Colonic mucosa (tissue), 4 donors: ENCODE measurements at regions not wholly inside any gene's neighbourhood (a gene's known extent, or its start where the extent isn't known, plus 50 kb on each side); places are given as distances from the start of the nearest gene placed in this dataset.

ENCODE experiments used
- DNase-seq: peaks from one replicate; pipeline ENCODE4 v3.0.0-alpha.2; 2020
- H3K27ac ChIP-seq: fragments of 200-600 bp; one replicate; pipeline ENCODE4 v1.8.0; 2021
- H3K27me3 ChIP-seq: fragments of 200-600 bp; one replicate; pipeline ENCODE4 v1.8.0; 2021
- H3K36me3 ChIP-seq: fragments of 200-600 bp; one replicate; pipeline ENCODE4 v1.8.0; 2021
- H3K4me1 ChIP-seq: fragments of 200-600 bp; one replicate; pipeline ENCODE4 v1.8.0; 2021; ENCODE audit warnings: mild to moderate bottlenecking
- H3K4me3 ChIP-seq: fragments of 200-600 bp; one replicate; pipeline ENCODE4 v1.8.0; 2021
- H3K9ac ChIP-seq, 2 donors: one replicate each; pipeline ENCODE4 v1.7.0; 2013; ENCODE audit warnings: control low read depth in 2 of 2, low read depth in 2 of 2, low read length in 2 of 2
- H3K9me3 ChIP-seq: fragments of 200-600 bp; one replicate; pipeline ENCODE4 v1.8.0; 2021
- CTCF ChIP-seq: fragments of 200-600 bp; IDR thresholded peaks from one replicate; pipeline ENCODE4 v1.8.0; 2022; ENCODE audit warnings: antibody characterized with exemption, mild to moderate bottlenecking
- intact Hi-C: fragments of 100-400 bp; cut with DNase I; formaldehyde crosslinking; loops from one replicate; pipeline ENCODE4 v1.14.1; 2022
- donor health status: healthy.
- donor health status: DM: no; HTN: no; CAD: no.
- donor health status: DM: no; HTN: no; CAD: no.

- no peak for DNase-seq
- Histone ChIP-seq H3K4me1 (peaks cover 8% of the 10 kb centered on the region), H3K9ac (no peak overlapping the region), H3K9me3 (no peaks in the 10 kb centered on the region), H3K27ac (no peak overlapping the region), H3K27me3 (peaks cover 5% of the 10 kb centered on the region), H3K4me3 (no peak overlapping the region), H3K36me3 (no peaks in the 10 kb centered on the region)
- no peak for TF ChIP-seq CTCF
- intact Hi-C loops = no loop called here
Measured at GRCh38 chr12:132427999-132428935, 61.7 kb upstream of the FBRSL1 start.

- peaks cover 8% of the 10 kb centered on the region for H3K4me1 ChIP-seq
- DNase-seq = peak; percentile 50
- H3K27me3 ChIP-seq = peaks cover 5% of the 10 kb centered on the region
- H3K36me3 ChIP-seq = no peaks in the 10 kb centered on the region
- intact Hi-C loops = no loop called here
- H3K9me3 ChIP-seq = no peaks in the 10 kb centered on the region
- no peak overlapping the region for H3K9ac ChIP-seq
- no peak overlapping the region for H3K27ac ChIP-seq
- no peak for TF ChIP-seq CTCF
- no peak overlapping the region for H3K4me3 ChIP-seq
Measured at GRCh38 chr12:132427174-132427768, 62.7 kb upstream of the FBRSL1 start.

GRCh38 chr12:132426349-132427173 lies 63.4 kb upstream of the FBRSL1 start:
- peaks cover 5% of the 10 kb centered on the region for H3K27me3 ChIP-seq
- peak overlapping the region in 1 of 2 donors; percentile 9 for H3K9ac ChIP-seq
- peaks cover 8% of the 10 kb centered on the region for H3K4me1 ChIP-seq
- intact Hi-C loops = no loop called here
- no peak for DNase-seq
- no peak for TF ChIP-seq CTCF
- no peaks in the 10 kb centered on the region for H3K9me3 ChIP-seq
- H3K36me3 ChIP-seq = no peaks in the 10 kb centered on the region
- no peak overlapping the region for H3K4me3 ChIP-seq
- no peak overlapping the region for H3K27ac ChIP-seq

- no peak overlapping the region for H3K4me3 ChIP-seq
- H3K27ac ChIP-seq = no peak overlapping the region
- no peaks in the 10 kb centered on the region for H3K36me3 ChIP-seq
- no peak for TF ChIP-seq CTCF
- H3K9ac ChIP-seq = no peak overlapping the region
- intact Hi-C loops = no loop called here
- no peak for DNase-seq
- peaks cover 5% of the 10 kb centered on the region for H3K27me3 ChIP-seq
- no peaks in the 10 kb centered on the region for H3K9me3 ChIP-seq
- peaks cover 4% of the 10 kb centered on the region for H3K4me1 ChIP-seq
Measured at GRCh38 chr12:132424811-132425210, 65.1 kb upstream of the FBRSL1 start.
